ENCODE measurements at regions not wholly inside any gene's neighbourhood (a gene's known extent, or its start where the extent isn't known, plus 50 kb on each side); places are given as distances from the start of the nearest gene placed in this dataset.

- DNase-seq = peak; percentile 16
These were observed 53.6 kb upstream of the DYNC1I1 start for GRCh38 chr7:95718577-95719410.

GRCh38 chr7:95716357-95717122 lies 55.8 kb upstream of the DYNC1I1 start:
- no peak for DNase-seq

GRCh38 chr7:95715274-95715673 lies 57.1 kb upstream of the DYNC1I1 start:
- no peak for DNase-seq

GRCh38 chr7:95710711-95711110 lies 61.6 kb upstream of the DYNC1I1 start:
- no peak for DNase-seq

- no peak for DNase-seq
These were observed 71.4 kb upstream of the DYNC1I1 start for GRCh38 chr7:95700917-95701316.

- no peak for DNase-seq
These were observed 78.0 kb upstream of the DYNC1I1 start for GRCh38 chr7:95694334-95694733.

- DNase-seq = no peak
These were observed 78.6 kb upstream of the DYNC1I1 start for GRCh38 chr7:95693551-95694333.

- DNase-seq = no peak
These were observed 80.9 kb upstream of the DYNC1I1 start for GRCh38 chr7:95691464-95691863.

- peak; percentile 55 for DNase-seq
These were observed 81.9 kb upstream of the DYNC1I1 start for GRCh38 chr7:95690367-95690947.

GRCh38 chr7:95688931-95689495 lies 83.3 kb upstream of the DYNC1I1 start:
- DNase-seq = no peak

- DNase-seq = peak; percentile 8
These were observed 84.5 kb upstream of the DYNC1I1 start for GRCh38 chr7:95687759-95688343.

GRCh38 chr7:95686109-95686508 lies 86.2 kb upstream of the DYNC1I1 start:
- peak; percentile 26 for DNase-seq

GRCh38 chr7:95684505-95684904 lies 87.8 kb upstream of the DYNC1I1 start:
- DNase-seq = no peak

GRCh38 chr7:95684037-95684436 lies 87.7 kb upstream of the PDK4 start:
- DNase-seq = peak; percentile 15

- DNase-seq = no peak
These were observed 86.6 kb upstream of the PDK4 start for GRCh38 chr7:95682913-95683312.

- no peak for DNase-seq
These were observed 80.4 kb upstream of the PDK4 start for GRCh38 chr7:95676691-95677090.

- no peak for DNase-seq
These were observed 79.3 kb upstream of the PDK4 start for GRCh38 chr7:95675632-95676031.

GRCh38 chr7:95675016-95675415 lies 78.7 kb upstream of the PDK4 start:
- DNase-seq = no peak

GRCh38 chr7:95674101-95674500 lies 77.8 kb upstream of the PDK4 start:
- DNase-seq = no peak

GRCh38 chr7:95672434-95672833 lies 76.1 kb upstream of the PDK4 start:
- DNase-seq = no peak

GRCh38 chr7:95669513-95669912 lies 73.2 kb upstream of the PDK4 start:
- no peak for DNase-seq

- DNase-seq = no peak
These were observed 72.2 kb upstream of the PDK4 start for GRCh38 chr7:95668504-95669018.
